ENCODE measurements at regions not wholly inside any gene's neighbourhood (a gene's known extent, or its start where the extent isn't known, plus 50 kb on each side); places are given as distances from the start of the nearest gene placed in this dataset.

DNA sequence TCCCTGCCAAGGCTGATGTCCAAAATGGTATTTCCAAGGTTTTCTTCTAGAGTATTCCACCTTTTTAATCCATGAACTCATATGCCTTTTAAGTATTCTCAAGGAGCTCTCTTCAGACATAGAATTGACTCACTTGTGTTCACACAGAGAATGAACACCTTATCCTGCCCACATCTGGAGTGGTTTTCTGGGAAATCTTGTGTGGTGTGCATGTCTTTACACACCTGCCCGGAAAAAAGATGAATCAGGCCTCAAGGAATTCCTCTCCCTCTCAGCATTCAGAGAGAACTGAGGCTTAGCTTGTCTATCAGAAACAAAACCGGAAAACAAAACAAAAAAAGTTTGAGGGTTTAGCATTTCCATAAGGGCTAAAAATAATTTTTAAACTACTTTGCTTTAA, 148.8 kb downstream of the TFAP2A start:
- TF ChIP-seq JUND (IDR thresholded peaks at IDR 0.05) (no peak), RAD21 (IDR thresholded peaks at IDR 0.05; ENCODE audit: low read depth) (no peak), ZNF274 (IDR thresholded peaks at IDR 0.05; ENCODE audit: low read depth, low read length) (no peak), CEBPB (IDR thresholded peaks at IDR 0.05; ENCODE audit: low read depth) (no peak), TCF7L2 (IDR thresholded peaks at IDR 0.05; ENCODE audit: borderline replicate concordance, extremely low read depth, insufficient read depth, insufficient read length) (no peak), EGR1 (IDR thresholded peaks at IDR 0.05; ENCODE audit: low read depth) (no peak), EZH2 (IDR thresholded peaks at IDR 0.05) (no peak), POLR2AphosphoS5 (IDR thresholded peaks at IDR 0.05; ENCODE audit: low read depth, low read length) (no peak), POLR2A (IDR thresholded peaks at IDR 0.05; ENCODE audit: borderline replicate concordance, extremely low read depth, insufficient read depth, insufficient read length) (no peak), SIN3A (IDR thresholded peaks at IDR 0.05; ENCODE audit: low read depth) (no peak), SP1 (IDR thresholded peaks at IDR 0.05; ENCODE audit: low read depth) (no peak)
- TF ChIP-seq, protein P1, sequence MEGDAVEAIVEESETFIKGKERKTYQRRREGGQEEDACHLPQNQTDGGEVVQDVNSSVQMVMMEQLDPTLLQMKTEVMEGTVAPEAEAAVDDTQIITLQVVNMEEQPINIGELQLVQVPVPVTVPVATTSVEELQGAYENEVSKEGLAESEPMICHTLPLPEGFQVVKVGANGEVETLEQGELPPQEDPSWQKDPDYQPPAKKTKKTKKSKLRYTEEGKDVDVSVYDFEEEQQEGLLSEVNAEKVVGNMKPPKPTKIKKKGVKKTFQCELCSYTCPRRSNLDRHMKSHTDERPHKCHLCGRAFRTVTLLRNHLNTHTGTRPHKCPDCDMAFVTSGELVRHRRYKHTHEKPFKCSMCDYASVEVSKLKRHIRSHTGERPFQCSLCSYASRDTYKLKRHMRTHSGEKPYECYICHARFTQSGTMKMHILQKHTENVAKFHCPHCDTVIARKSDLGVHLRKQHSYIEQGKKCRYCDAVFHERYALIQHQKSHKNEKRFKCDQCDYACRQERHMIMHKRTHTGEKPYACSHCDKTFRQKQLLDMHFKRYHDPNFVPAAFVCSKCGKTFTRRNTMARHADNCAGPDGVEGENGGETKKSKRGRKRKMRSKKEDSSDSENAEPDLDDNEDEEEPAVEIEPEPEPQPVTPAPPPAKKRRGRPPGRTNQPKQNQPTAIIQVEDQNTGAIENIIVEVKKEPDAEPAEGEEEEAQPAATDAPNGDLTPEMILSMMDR (IDR thresholded peaks at IDR 0.05 in 2 of 3, conservative IDR thresholded peaks at IDR 0.05 in 1 of 3; ENCODE audit: borderline replicate concordance in 1 of 3, insufficient read depth in 1 of 3, low read depth in 2 of 3, low read length in 2 of 3) = no peak
